HG03060 (cell line): ENCODE measurements at regions not wholly inside any gene's neighbourhood (a gene's known extent, or its start where the extent isn't known, plus 50 kb on each side); places are given as distances from the start of the nearest gene placed in this dataset.
"Not testable (repeated sequence)": the region's sequence is repeated elsewhere in the genome, so short reads cannot be mapped to it uniquely, and the experiment has no call there.

Experiments
- ATAC-seq: cut with Tn5 transposase; IDR thresholded peaks from one replicate; pipeline ENCODE4 v1.9.1; 2021; ENCODE audit warnings: low read depth, moderate number of reproducible peaks; ENCODE audit not compliant: unreplicated experiment

DNA sequence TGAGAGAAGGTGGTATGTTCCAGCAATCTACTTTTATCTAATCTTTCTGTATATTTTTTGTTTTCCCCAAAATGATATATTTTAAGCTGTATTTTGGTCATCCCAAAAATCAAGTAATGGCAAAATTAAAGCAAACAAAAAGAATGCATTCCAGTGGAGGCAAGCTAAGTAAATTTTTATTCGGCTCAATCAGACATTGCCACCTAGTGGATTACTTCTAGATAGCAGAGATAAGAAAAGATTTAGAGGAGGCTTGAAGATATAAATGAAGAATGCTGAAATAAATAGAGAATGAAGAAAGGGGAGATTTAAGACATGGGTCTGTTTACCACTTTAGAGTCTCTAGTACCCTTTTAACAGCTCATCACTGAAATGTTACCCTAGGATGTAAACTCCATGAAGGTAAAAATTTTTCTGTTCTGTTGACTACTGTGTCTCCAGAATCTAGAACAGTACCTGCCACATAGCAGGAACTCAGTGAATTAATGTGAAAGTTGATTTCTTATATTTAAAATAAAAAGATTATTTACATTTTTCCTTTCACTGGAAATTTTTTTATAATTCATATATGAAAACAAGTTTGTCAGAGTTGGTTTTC lies 110.9 kb upstream of the ANK2 start:
- no peak for ATAC-seq

DNA sequence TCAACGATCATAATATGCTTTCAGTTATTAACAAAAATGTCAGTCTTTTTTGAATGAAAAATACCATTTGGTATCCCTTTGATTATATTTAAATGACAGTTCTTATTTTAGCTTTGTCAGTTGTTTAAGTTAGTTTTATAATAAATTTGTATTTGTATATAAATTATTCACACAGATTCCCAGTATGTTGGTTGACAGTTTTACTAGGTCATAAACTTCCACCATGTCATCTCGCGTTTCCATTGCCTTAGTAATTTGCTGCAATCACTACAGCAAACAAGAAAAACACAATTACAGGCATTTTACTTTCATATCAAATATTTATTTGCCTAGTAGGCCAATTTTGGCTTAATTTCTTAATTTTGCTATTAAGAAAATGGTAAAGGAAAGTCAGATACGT lies 109.6 kb upstream of the ANK2 start:
- no peak for ATAC-seq

DNA sequence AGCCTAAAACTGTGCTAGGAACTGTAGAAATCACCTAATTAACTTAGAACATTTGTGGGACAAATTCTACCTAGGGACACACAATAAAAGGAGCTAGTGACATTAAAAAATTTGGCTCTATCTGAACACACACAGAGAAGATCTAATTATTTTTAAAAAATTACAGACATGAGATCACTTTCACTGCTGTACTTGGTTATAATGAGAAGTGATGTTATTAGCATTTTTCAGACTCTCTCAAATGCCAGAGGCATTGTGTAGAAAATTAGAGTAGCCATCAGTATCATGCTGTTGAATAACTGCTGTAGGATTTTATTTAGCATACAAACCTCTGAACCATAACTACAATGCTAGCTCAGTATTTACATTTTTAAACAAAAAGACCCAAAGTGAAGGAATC lies 109.1 kb upstream of the ANK2 start:
- ATAC-seq = no peak

DNA sequence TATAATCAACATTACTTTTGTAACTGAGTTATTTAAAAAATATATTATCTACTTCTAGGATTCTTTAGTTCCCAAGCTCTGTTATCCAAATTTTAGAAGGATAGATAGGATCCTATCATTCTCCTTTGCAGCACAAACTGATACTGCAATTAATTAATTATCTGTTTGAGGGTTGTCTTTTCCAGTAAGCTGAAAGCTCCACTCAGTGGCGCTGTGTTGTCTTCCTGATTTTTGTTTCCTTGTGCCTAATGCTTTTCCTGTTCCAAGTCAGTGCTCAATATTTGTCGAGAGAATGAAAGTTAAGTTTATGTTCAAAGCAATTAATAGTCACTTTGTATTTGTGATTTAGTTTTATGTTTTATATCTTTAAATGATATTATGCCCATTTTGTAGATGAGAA lies 107.4 kb upstream of the ANK2 start:
- ATAC-seq = no peak

DNA sequence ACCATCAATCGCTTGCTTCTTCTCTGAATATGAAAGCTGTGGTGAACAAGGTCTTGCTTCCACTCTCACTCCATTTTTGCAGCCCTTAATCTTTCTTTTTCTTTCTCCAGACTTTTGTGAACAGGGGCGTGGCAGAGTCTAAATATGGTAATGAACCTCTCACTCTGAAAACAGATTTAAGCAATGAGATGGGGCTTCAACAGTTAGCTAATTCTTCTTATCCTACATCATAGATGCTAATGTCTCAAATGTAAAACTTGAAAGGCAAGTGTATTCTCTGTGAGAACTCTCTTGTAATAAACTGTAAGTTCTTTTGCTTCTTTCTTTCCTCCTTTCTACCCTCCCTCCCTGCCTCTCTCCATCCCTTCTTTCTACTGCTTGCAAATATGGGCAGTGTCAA lies 106.5 kb upstream of the ANK2 start:
- no peak for ATAC-seq

DNA sequence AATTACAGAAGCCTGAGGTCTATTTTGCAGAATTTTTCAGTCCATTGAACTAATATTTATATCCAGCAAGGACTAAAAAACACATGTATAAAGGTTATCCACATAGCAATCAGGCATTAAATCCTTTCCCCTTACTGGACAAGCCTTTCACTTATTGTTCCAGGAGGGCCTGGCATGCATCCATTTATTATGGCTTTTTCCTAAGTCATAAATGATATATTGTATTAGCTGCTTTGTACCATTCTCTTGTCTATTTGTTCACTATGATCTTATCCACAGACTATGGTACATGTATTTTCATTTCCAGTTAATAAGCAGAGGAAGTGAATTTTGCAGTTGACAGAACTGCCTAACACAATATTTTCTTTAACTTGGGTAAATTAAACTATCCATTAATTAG lies 105.4 kb upstream of the ANK2 start:
- no peak for ATAC-seq

DNA sequence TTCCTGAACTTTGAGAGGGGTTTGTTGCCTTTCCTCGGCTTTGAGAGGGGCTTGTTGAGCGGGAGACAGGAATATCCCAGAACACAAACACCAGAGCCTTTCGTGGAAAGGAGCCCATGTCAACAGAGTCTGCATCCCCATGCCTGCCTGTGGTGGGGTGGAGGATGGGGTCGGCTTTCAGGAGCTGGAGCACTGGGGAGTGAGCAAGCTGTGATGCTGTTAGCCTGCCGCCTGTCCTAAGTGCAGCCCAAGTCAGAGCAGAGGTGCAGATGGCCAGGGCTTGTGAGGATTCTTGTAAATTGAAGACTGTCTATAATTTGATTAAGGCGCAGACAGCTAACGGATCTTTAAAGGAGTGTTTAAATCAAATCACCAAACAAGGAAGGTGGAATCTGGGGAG lies 103.3 kb upstream of the ANK2 start:
- no peak for ATAC-seq

DNA sequence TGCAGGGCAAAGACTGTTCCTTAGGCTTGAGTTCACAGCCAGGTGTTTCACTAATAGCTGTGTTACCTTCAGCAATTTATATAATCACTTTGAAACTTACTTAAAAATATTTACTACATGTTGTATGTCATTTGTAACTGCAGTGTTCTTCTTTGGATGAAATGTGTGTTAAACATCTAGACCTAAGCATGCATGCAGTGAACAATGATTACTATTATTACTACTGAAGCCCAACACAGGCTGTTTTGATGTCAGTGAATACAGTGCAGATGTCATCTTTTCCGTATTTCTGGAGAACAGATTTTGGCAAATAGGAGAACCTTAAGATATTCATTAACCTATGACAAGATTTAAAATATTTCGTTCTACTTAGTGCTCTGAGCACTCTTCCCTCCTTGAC lies 101.8 kb upstream of the ANK2 start:
- no peak for ATAC-seq

DNA sequence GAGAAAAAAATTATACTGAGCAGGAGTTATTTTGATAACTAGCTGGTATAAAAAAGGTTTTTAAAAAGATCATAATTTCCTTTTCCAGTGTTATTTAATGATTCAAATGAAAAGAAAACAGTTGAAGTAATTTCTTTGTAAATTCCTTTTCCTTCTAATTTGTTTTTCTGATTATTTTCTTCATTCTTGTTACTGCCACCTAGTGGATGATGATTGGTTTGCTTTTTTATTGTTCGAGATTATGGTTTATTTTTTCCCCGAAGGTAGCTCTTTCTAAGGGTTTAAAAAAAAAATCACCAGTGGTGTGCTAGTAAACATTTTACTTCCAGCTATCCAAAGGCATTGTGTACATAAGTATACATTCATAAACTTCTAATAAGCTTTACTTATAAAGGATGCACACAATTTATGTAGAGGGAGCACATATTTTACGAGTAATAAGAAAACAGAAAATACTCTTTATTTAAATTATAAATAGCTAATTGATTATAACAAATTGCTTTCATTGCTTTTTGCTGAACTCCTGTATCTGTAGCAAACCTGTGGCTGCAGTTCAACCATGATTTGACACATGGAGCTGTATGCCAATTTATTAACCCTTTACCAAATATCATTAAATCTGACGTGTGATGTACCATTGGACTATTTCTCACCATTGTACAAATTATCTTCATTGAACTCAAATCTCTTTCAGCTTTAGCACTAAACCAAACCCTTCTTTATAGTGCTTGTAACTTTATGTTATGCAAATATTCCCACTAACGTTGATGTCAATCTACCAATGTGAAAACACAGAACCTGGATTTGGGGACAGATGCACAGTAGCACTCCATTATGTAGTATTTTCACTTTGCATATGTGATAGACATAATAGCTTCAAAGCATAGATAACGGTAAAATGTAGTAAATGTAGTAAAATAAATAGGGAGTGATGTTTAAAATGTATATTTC lies 97.8 kb upstream of the ANK2 start:
- no peak for ATAC-seq

DNA sequence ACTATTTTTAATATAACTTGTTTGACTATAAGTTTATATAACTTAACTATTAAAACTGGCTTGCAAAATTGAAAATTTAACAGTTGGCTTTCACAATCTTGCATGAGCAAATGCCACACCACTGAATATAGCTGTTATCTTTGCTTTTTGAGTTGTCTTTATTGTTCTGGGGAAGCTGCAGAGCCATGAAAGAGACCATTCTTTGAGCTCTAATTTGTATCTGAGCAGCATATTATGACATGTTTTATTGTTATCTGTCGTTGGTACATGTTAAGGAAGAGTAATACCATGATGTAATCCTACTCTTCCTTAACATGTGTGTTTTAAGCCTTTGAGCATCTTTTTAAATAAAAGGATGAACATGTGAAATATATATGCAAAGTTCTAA lies 97.1 kb upstream of the ANK2 start:
- ATAC-seq = no peak

DNA sequence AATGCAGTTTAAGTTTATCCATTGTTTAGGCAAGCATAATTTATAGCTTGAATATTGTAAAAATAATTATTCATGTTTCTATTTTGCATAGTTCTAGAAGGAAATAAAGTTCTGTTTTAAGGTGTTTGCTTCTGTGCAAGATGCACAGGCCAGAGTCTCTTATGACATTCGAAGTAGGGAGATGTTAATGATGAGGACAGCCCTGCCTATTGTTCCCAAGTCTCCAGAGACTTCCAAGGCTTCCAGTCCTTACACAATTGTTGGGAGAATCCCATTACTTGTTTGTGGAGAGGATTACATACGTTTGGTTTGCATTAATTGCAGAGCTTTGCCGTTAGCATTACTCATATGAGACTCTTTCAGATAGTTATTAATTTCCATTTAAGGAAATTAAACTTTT lies 96.2 kb upstream of the ANK2 start:
- ATAC-seq = no peak

DNA sequence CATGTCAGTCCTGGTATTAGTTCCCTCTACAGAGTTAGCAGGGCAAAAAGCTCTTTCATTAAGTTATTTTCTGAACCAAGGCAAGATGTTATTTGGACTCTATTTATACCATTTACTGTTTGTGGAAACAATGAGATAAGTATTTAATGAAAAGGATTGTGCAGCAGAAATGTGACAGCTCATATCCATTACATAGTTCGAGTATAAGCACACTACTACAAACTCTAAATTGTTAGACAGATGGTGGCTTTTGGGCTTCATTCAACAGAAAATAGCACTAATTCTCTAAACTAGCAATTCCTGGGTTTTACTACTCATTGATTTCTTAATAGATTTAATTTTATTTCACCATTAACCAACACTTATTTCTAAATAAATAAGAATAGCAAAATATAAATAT lies 95.2 kb upstream of the ANK2 start:
- ATAC-seq = no peak

DNA sequence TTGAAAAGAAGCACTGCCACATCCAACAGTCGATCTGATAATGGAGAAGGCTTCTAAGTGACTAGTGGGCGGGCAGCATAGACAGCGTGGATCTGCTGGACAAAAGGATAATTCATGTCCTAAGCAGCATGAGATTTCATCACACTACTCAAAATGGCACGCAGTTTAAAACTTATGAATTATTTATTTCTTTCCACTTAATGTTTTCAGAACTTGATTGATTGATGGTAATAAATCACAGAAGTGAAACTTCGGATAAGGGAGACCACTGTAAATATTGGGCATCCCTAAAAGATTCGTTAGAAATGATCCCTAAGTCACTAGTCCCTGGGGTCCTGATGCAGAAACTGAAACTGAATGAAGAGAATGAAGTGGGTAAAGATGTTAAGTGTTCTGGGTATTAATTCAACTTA lies 93.0 kb upstream of the ANK2 start:
- ATAC-seq = no peak

DNA sequence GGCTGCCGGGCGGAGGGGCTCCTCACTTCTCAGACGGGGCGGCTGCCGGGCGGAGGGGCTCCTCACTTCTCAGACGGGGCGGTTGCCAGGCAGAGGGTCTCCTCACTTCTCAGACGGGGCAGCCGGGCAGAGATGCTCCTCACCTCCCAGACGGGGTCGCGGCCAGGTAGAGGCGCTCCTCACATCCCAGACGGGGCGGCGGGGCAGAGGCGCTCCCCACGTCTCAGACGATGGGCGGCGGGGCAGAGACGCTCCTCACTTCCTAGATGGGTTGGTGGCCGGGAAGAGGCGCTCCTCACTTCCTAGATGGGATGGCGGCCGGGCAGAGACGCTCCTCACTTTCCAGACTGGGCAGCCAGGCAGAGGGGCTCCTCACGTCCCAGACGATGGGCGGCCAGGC lies 91.7 kb upstream of the ANK2 start:
- not testable (repeated sequence) for ATAC-seq

DNA sequence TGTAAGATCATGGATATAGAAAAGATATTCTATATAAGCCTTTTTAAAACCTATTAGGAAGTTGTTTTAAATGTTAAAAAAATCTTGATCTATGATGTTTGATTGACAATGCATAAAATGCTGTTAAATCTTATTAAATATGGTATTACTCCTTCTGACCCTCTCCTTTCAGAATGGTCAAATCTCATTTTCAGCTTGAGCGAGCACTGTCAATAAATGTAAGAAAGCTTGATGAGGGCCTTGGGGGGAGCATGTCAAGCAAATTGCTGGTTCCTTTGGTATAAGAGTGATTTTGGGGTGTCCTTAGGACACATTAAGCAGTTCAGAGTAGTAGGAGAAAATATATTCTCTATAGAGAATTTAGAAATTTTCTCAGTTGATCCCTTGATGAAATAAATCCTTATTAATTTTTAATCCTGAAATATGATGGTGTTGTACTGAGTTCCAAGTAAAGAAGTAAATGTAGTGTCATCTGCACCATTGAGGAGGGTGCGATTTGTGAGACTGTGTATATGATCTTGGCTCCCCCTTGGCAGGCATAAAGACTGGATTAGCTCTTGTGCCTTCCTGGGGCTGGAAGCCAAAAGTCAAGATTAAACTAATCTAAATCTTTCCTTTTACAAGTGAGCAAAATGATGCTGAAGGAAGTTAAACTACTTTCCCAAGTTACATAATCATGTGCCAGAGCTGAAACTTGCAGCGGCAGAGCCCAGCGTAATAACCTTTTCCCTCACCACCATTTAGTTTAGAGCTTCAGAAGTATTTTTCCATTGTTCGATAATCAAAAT lies 82.6 kb upstream of the ANK2 start:
- no peak for ATAC-seq

DNA sequence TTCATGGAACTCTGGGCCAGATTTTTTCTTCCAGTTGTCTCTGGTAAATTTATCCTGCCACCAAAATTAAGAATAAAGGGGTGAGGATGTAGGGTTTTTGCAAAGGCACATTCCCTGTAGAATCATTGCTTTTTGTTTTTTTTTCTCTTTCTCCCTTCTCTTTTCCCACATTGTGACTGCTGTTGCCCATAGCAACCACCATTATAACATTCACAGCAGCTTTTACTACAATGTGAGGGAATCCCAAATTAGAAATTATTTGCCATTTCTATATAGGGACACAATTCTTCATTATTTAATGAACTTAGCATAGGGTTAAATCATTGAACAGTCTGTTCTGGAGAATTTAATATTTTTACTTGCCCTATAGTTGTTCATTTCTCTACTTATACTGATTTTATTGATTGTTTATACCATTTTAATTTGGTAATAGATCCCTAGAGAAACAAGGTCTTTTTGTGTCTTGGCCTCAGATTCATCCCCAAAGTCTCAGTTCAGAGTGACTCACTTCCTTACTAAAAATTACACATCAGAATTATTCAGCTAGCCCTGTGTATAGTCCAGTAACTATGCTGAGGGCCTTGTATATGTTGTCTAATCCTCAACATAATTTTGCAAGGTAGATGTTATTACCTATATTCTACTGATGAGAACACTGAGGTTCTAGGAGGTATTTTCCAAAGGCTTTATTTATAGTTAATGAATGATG lies 80.8 kb upstream of the ANK2 start:
- no peak for ATAC-seq

DNA sequence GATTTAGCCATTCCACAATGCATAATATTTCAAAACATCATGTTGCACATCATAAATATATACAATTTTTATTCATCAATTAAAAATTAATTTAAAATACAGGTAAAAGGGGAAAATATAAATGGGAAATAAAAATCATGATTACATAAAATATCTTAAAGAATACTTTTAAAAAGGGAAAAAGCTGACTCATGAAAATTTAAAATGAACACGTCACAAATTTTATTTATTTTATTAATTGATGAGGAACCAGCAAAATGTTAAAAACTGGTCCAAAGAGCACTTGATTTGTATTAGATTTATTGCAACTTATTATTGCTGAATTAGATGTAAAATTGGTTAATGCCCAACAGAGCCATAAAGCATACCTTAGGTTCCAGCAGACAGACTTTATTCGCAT lies 78.5 kb upstream of the ANK2 start:
- ATAC-seq = no peak

DNA sequence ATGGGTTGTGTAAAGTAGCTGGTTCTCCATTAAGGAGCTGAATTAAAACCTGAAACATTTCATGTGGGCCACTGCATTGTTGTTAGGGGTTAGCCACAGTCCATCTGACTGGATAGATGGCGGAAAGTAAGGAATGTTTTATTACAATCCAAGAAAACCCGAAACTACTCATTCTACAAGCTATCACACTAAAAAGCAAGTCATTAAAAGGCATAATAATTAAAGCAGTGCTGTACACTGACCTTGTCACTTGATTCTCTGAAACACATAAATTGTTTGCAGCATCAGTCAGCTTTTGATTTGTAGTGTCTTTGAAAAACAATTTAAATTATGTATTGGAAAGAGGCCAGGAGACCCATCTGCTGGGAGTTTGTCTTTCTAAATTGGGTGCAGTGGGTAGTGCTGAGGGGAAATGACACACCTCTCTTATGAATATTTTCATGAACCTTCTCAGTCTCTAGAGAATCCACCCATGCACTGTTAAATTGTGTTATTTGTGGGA lies 75.7 kb upstream of the ANK2 start:
- no peak for ATAC-seq

DNA sequence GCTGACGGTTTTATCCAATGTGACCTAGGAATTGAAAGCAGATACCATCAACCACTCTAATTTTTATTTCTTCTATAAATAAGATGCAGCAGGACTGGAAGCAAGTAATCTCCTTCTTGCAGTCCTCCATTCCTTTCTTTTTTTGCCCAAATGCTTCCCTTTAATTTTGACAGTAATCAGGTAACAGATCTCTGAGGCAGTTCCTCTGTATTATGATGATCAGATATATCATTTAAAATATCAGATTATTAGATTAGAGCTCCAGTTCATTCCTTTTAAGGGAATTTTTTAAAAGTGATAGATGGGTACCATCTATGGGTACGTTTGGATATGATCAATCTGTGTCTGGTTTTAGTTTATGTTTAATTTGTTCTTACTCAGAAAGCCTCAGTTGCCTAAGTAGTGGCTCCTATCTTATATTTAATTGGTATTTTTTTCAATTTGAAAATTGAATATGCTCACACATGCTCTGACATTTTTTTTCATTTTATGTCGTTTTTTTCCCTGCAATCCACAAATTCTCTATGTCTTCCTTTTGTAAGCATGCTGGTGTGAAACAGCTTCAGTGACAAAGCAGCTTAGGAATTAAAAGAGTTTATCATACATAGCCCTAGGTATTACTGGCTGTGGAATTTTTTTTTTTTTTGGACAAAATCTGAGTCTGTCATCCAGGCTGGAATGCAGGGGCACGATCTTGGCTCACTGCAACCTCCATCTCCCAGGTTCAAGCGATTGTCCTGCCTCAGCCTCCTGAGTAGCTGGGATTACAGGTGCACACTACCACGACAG lies 73.7 kb upstream of the ANK2 start:
- ATAC-seq = no peak
